GM18511 (cell line): ENCODE measurements at regions not wholly inside any gene's neighbourhood (a gene's known extent, or its start where the extent isn't known, plus 50 kb on each side); places are given as distances from the start of the nearest gene placed in this dataset.

Experiments
- ATAC-seq: cut with Tn5 transposase; IDR thresholded peaks from one replicate; pipeline ENCODE4 v1.9.1; 2021; ENCODE audit warnings: mild to moderate bottlenecking, moderate library complexity; ENCODE audit not compliant: unreplicated experiment

GRCh38 chr6:11332463-11332862 is 100.0 kb upstream of the NEDD9 start:
- ATAC-seq: no peak

GRCh38 chr6:11331111-11331510 is 98.6 kb upstream of the NEDD9 start:
- ATAC-seq: no peak

- ATAC-seq: no peak
Observed at GRCh38 chr6:11330413-11330760, 97.9 kb upstream of the NEDD9 start.

GRCh38 chr6:11329726-11330412 is 97.4 kb upstream of the NEDD9 start:
- ATAC-seq: no peak

- no peak for ATAC-seq
Observed at GRCh38 chr6:11328613-11329247, 96.3 kb upstream of the NEDD9 start.

GRCh38 chr6:11327961-11328360 is 95.5 kb upstream of the NEDD9 start:
- no peak for ATAC-seq

GRCh38 chr6:11326116-11326515 is 93.6 kb upstream of the NEDD9 start:
- no peak for ATAC-seq

- ATAC-seq: peak; percentile 85
Observed at GRCh38 chr6:11324453-11325015, 92.1 kb upstream of the NEDD9 start.

GRCh38 chr6:11323666-11324452 is 91.4 kb upstream of the NEDD9 start:
- no peak for ATAC-seq

GRCh38 chr6:11322252-11322885 is 89.9 kb upstream of the NEDD9 start:
- no peak for ATAC-seq

GRCh38 chr6:11320914-11321597 is 88.6 kb upstream of the NEDD9 start:
- ATAC-seq: no peak

- ATAC-seq: no peak
Observed at GRCh38 chr6:11318835-11319813, 86.7 kb upstream of the NEDD9 start.

GRCh38 chr6:11317885-11318771 is 85.7 kb upstream of the NEDD9 start:
- ATAC-seq: peak; percentile 89

GRCh38 chr6:11315743-11316437 is 83.4 kb upstream of the NEDD9 start:
- ATAC-seq: no peak

GRCh38 chr6:11313207-11313606 is 80.7 kb upstream of the NEDD9 start:
- no peak for ATAC-seq

- ATAC-seq: no peak
Observed at GRCh38 chr6:11311970-11312369, 79.5 kb upstream of the NEDD9 start.

GRCh38 chr6:11309947-11310665 is 77.6 kb upstream of the NEDD9 start:
- no peak for ATAC-seq
